Fibroblast of lung (primary cell): ENCODE measurements at regions not wholly inside any gene's neighbourhood (a gene's known extent, or its start where the extent isn't known, plus 50 kb on each side); places are given as distances from the start of the nearest gene placed in this dataset.

Experiments
- DNase-seq, 2 donors: peaks; one replicate each; pipeline versions ENCODE4 v3.0.0 to v3.0.0-alpha.2; 2010; ENCODE audit warnings: low read depth in 2 of 2
- H2AFZ ChIP-seq: 2 replicates; pipeline ENCODE4 v1.5.1; 2012; ENCODE audit warnings: low read length, control low read depth, inconsistent platforms
- H3K27ac ChIP-seq: 2 replicates; pipeline ENCODE4 v1.5.1; 2011; ENCODE audit warnings: low read length, control low read depth; ENCODE audit not compliant: insufficient read depth
- H3K27me3 ChIP-seq: 2 replicates; pipeline ENCODE4 v1.5.1; 2011; ENCODE audit warnings: mild to moderate bottlenecking, low read length; ENCODE audit not compliant: control insufficient read depth, insufficient read depth
- H3K36me3 ChIP-seq: 2 replicates; pipeline ENCODE4 v1.5.1; 2011; ENCODE audit warnings: low read length; ENCODE audit not compliant: control insufficient read depth, insufficient read depth
- H3K4me1 ChIP-seq: 2 replicates; pipeline ENCODE4 v1.5.1; 2011; ENCODE audit warnings: low read length; ENCODE audit not compliant: control insufficient read depth, insufficient read depth; ENCODE audit errors: extremely low read depth
- H3K4me2 ChIP-seq: 2 replicates; pipeline ENCODE4 v1.5.1; 2011; ENCODE audit warnings: low read length, control low read depth; ENCODE audit not compliant: insufficient read depth; ENCODE audit errors: extremely low read depth
- H3K4me3 ChIP-seq, 4 experiments: fragments of 200-600 bp in 1 of 4; sonication (generic) in 1 of 4; replicated peaks in 1 of 4; 2 replicates each; pipeline ENCODE4 v1.5.1; 2011 to 2016; ENCODE audit warnings: low read length in 4 of 4, low read depth in 3 of 4, mild to moderate bottlenecking in 3 of 4, control low read depth in 2 of 4, inconsistent platforms in 1 of 4, mixed read lengths in 1 of 4; ENCODE audit not compliant: insufficient read depth in 1 of 4; ENCODE audit errors: control extremely low read depth in 1 of 4
- H3K79me2 ChIP-seq: 2 replicates; pipeline ENCODE4 v1.5.1; 2012; ENCODE audit warnings: mild to moderate bottlenecking, low read length, inconsistent platforms; ENCODE audit not compliant: control insufficient read depth, insufficient read depth
- H3K9ac ChIP-seq: 2 replicates; pipeline ENCODE4 v1.5.1; 2011; ENCODE audit warnings: mild to moderate bottlenecking, low read length, control low read depth; ENCODE audit not compliant: insufficient read depth
- H3K9me3 ChIP-seq: 2 replicates; pipeline ENCODE4 v1.5.1; 2012; ENCODE audit warnings: low read depth, low read length; ENCODE audit not compliant: control insufficient read depth, insufficient read depth
- H4K20me1 ChIP-seq: 2 replicates; pipeline ENCODE4 v1.5.1; 2011; ENCODE audit warnings: low read length; ENCODE audit not compliant: control insufficient read depth, insufficient read depth; ENCODE audit errors: extremely low read depth
- EZH2 ChIP-seq: IDR thresholded peaks from 2 replicates; pipeline ENCODE4 v1.5.1; 2012; ENCODE audit warnings: low read length, control low read depth, mild to moderate bottlenecking; ENCODE audit errors: missing control alignments
- TF ChIP-seq, protein P1 (sequence below), 2 donors: IDR thresholded peaks in 1 of 2; conservative IDR thresholded peaks in 1 of 2; 1 replicate in 1 of 2; 2 replicates in 1 of 2; pipeline ENCODE4 v1.5.1; 2011 to 2012; ENCODE audit warnings: low read length in 2 of 2, control low read depth in 1 of 2, inconsistent platforms in 1 of 2, low read depth in 1 of 2, mild to moderate bottlenecking in 1 of 2

DNA sequence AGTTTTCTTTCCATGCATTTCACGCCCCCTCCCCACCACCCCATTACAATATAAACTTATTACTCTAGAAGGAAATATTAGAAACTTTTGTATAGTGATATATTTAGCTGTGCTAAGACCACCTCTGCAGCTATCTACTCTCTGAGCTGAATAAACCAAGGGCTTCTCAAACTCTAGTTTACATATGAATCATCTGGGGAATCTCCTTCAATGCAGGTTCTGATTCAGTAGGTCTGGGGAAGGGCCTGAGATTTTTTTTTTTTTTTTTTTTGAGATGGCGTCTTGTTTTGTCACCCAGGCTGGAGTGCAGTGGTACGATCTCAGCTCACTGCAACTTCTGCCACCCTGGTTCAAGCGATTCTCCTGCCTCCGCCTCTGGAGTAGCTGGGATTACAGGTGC, 67.6 kb upstream of the PRKG1 start:
- no peak for DNase-seq
- no peak overlapping the region for H3K27ac ChIP-seq
- H3K4me3 ChIP-seq, result no peak overlapping the region
- no peaks in the 10 kb centered on the region for H3K9me3 ChIP-seq
- no peak overlapping the region for H2AFZ ChIP-seq
- H3K36me3 ChIP-seq, result no peaks in the 10 kb centered on the region
- no peaks in the 10 kb centered on the region for H4K20me1 ChIP-seq
- peaks cover 16% of the 10 kb centered on the region for H3K79me2 ChIP-seq
- no peak for TF ChIP-seq EZH2
- TF ChIP-seq, protein P1, sequence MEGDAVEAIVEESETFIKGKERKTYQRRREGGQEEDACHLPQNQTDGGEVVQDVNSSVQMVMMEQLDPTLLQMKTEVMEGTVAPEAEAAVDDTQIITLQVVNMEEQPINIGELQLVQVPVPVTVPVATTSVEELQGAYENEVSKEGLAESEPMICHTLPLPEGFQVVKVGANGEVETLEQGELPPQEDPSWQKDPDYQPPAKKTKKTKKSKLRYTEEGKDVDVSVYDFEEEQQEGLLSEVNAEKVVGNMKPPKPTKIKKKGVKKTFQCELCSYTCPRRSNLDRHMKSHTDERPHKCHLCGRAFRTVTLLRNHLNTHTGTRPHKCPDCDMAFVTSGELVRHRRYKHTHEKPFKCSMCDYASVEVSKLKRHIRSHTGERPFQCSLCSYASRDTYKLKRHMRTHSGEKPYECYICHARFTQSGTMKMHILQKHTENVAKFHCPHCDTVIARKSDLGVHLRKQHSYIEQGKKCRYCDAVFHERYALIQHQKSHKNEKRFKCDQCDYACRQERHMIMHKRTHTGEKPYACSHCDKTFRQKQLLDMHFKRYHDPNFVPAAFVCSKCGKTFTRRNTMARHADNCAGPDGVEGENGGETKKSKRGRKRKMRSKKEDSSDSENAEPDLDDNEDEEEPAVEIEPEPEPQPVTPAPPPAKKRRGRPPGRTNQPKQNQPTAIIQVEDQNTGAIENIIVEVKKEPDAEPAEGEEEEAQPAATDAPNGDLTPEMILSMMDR (conservative IDR thresholded peaks at IDR 0.05 in 1 of 2, IDR thresholded peaks at IDR 0.05 in 1 of 2; ENCODE audit: low read depth in 1 of 2, low read length in 2 of 2), result no peak
- H3K27me3 ChIP-seq, result no peaks in the 10 kb centered on the region
- H3K4me1 ChIP-seq, result no peaks in the 10 kb centered on the region
- H3K9ac ChIP-seq, result no peak overlapping the region
- no peak overlapping the region for H3K4me2 ChIP-seq

DNA sequence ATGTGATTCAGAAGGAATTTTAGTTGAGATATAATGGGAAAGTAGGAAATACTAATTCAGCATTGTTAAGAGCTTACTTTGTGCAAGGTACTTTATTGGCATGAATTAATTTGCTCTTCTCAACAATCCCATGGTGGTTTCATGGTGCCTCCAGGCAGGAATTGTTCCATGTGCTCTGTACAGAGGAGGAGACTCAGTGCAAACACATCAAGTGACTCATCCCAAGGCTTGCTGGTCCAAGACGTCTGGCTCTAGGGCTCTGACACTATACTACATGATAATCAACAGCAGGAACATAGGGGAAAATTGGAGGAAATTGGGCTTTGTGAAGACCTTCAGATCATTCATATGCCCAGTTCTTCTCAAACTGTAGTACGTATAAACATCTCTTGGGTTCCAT, 66.5 kb upstream of the PRKG1 start:
- H2AFZ ChIP-seq, result no peak overlapping the region
- TF ChIP-seq, protein P1 (conservative IDR thresholded peaks at IDR 0.05 in 1 of 2, IDR thresholded peaks at IDR 0.05 in 1 of 2; ENCODE audit: low read depth in 1 of 2, low read length in 2 of 2), result no peak
- no peak for TF ChIP-seq EZH2
- H3K9me3 ChIP-seq, result no peaks in the 10 kb centered on the region
- H4K20me1 ChIP-seq, result no peaks in the 10 kb centered on the region
- no peak overlapping the region for H3K9ac ChIP-seq
- H3K27me3 ChIP-seq, result no peaks in the 10 kb centered on the region
- peaks cover 13% of the 10 kb centered on the region for H3K79me2 ChIP-seq
- no peak overlapping the region for H3K4me3 ChIP-seq
- DNase-seq, result peak; percentile 10 to 39
- H3K4me1 ChIP-seq, result no peaks in the 10 kb centered on the region
- H3K4me2 ChIP-seq, result no peak overlapping the region
- no peak overlapping the region for H3K27ac ChIP-seq
- H3K36me3 ChIP-seq, result no peaks in the 10 kb centered on the region

DNA sequence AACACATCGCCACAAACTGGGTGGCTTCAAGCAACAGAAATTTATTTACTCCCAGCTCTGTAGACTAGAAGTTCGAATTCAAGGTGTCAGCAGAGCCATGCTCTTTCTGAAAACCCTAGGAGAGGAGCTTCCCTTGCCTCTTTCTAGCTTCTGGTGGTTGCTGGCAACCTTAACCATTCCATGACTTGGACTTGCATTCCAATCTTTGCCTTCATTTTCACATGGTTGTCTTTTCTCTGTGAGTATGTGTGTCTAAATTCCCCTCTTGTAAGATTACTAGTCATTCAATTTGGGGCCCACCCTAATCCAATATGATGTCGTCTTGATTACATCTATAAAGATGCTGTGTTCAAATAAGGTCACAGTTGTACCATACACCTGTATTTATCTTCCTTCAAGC, 65.9 kb upstream of the PRKG1 start:
- H4K20me1 ChIP-seq, result no peaks in the 10 kb centered on the region
- peaks cover 8% of the 10 kb centered on the region for H3K79me2 ChIP-seq
- no peaks in the 10 kb centered on the region for H3K27me3 ChIP-seq
- no peak overlapping the region for H2AFZ ChIP-seq
- H3K36me3 ChIP-seq, result no peaks in the 10 kb centered on the region
- H3K4me1 ChIP-seq, result no peaks in the 10 kb centered on the region
- H3K9ac ChIP-seq, result no peak overlapping the region
- H3K4me2 ChIP-seq, result no peak overlapping the region
- DNase-seq, result no peak
- no peaks in the 10 kb centered on the region for H3K9me3 ChIP-seq
- H3K4me3 ChIP-seq, result no peak overlapping the region
- TF ChIP-seq, protein P1 (conservative IDR thresholded peaks at IDR 0.05 in 1 of 2, IDR thresholded peaks at IDR 0.05 in 1 of 2; ENCODE audit: low read depth in 1 of 2, low read length in 2 of 2), result no peak
- no peak for TF ChIP-seq EZH2
- H3K27ac ChIP-seq, result no peak overlapping the region
